ENCODE measurements at regions not wholly inside any gene's neighbourhood (a gene's known extent, or its start where the extent isn't known, plus 50 kb on each side); places are given as distances from the start of the nearest gene placed in this dataset.

DNA sequence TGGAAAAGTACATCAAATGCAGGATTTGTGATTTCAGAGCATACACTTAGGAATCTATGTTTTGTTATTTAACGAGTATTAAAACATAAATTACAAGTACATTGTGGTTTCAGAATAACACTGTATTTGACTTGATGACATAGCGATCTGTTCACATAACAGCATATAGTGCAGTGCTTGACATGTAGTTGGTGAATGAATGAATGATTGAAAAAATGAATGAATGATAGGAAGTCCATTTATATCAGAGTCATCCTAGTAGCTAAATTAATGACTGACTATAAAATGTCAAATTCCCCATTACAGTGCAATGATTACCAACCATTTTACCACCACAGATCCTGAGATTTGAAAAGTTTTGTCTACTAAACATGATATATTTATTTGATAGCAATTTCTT is 114.6 kb upstream of the FAT1 start:
- no peak for TF ChIP-seq RAD21 (IDR thresholded peaks at IDR 0.05; ENCODE audit: low read depth)
- TF ChIP-seq TEAD4 (IDR thresholded peaks at IDR 0.05) = no peak
- no peak for TF ChIP-seq FOXM1 (IDR thresholded peaks at IDR 0.05; ENCODE audit: borderline replicate concordance, low read depth)
- TF ChIP-seq, protein P1, sequence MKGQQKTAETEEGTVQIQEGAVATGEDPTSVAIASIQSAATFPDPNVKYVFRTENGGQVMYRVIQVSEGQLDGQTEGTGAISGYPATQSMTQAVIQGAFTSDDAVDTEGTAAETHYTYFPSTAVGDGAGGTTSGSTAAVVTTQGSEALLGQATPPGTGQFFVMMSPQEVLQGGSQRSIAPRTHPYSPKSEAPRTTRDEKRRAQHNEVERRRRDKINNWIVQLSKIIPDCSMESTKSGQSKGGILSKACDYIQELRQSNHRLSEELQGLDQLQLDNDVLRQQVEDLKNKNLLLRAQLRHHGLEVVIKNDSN (IDR thresholded peaks at IDR 0.05) = no peak
- no peak for TF ChIP-seq TAF1 (IDR thresholded peaks at IDR 0.05; ENCODE audit: low read depth)
- TF ChIP-seq EP300 (IDR thresholded peaks at IDR 0.05; ENCODE audit: borderline replicate concordance) = no peak
- TF ChIP-seq ZBTB7A (IDR thresholded peaks at IDR 0.05; ENCODE audit: low read depth) = no peak
- no peak for TF ChIP-seq TCF12 (IDR thresholded peaks at IDR 0.05; ENCODE audit: low read depth)

DNA sequence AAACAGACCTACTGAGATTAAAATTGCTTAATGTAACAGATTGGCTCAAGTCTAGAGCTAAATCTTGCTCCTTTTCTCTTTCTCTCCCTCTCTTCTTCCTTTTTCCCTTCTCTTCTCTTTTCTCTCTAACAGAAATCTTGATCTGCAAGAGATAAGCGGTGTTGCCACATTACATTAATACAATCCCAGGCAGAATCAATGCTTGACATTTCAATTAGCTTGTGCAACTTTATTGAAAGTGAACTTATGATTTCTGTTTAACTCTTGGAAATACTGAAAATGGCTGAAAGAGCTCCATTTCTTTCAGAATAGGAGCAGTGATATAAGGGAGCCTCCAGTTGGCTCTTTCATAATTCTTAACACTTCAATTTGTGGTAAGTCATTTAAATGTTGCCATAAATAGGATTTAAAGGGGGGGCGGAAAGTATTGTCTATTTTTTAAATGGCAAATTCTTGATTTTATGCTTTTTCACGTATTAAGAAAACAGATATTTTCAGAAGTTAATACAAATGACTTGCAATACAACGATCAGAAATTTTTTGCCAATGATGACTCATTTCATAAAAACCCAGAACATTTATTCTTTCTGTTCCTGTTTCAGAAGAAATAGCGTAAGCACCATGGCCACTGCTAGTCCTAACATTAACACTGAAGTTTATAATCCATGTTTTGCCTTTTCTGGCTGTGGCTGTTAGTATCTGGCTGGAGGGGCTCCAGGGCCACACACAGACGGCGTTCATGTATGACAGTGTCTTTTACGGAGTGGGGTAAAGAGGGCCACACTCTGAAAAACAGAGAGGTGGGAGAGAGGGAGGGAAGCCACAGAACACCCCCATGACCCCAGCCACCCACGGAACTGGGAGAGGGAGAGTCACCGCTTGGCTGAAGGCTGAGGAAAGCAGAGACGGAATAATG is 115.7 kb upstream of the FAT1 start:
- TF ChIP-seq TCF12 (IDR thresholded peaks at IDR 0.05; ENCODE audit: low read depth) (no peak), YY1 (IDR thresholded peaks at IDR 0.05; ENCODE audit: low read depth) (no peak)
- TF ChIP-seq, protein P2, sequence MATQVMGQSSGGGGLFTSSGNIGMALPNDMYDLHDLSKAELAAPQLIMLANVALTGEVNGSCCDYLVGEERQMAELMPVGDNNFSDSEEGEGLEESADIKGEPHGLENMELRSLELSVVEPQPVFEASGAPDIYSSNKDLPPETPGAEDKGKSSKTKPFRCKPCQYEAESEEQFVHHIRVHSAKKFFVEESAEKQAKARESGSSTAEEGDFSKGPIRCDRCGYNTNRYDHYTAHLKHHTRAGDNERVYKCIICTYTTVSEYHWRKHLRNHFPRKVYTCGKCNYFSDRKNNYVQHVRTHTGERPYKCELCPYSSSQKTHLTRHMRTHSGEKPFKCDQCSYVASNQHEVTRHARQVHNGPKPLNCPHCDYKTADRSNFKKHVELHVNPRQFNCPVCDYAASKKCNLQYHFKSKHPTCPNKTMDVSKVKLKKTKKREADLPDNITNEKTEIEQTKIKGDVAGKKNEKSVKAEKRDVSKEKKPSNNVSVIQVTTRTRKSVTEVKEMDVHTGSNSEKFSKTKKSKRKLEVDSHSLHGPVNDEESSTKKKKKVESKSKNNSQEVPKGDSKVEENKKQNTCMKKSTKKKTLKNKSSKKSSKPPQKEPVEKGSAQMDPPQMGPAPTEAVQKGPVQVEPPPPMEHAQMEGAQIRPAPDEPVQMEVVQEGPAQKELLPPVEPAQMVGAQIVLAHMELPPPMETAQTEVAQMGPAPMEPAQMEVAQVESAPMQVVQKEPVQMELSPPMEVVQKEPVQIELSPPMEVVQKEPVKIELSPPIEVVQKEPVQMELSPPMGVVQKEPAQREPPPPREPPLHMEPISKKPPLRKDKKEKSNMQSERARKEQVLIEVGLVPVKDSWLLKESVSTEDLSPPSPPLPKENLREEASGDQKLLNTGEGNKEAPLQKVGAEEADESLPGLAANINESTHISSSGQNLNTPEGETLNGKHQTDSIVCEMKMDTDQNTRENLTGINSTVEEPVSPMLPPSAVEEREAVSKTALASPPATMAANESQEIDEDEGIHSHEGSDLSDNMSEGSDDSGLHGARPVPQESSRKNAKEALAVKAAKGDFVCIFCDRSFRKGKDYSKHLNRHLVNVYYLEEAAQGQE (IDR thresholded peaks at IDR 0.05; ENCODE audit: low read depth) = no peak

DNA sequence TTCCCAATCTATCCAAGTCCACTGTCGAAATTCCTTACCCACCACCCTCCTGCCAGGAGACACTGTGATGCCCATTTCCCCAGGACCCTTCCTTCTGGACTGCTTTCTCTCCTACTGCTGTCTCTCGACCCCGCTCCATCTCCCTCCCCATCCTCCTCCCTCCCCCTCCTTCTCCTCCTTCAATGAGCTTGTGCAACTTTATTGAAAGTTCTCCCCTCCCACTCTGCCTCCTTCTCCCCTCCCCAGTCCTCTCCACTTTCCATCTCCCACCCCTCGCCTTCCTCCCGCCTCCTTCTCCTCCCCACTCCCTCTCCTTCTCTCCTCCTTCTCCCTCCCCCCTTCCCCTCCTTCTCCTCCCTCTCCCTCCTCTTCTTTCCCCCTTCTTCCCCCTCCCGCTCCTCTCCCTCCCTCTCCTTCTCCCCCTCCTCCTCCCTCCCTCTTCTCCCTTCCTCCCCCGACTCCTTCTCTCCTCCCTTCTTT is 116.6 kb upstream of the FAT1 start:
- TF ChIP-seq, protein P2 (IDR thresholded peaks at IDR 0.05; ENCODE audit: low read depth) = no peak
- TF ChIP-seq NFIC (IDR thresholded peaks at IDR 0.05) (no peak), RAD21 (IDR thresholded peaks at IDR 0.05; ENCODE audit: low read depth) (no peak), ZBTB7A (IDR thresholded peaks at IDR 0.05; ENCODE audit: low read depth) (no peak), EP300 (IDR thresholded peaks at IDR 0.05; ENCODE audit: borderline replicate concordance) (no peak), FOXM1 (IDR thresholded peaks at IDR 0.05; ENCODE audit: borderline replicate concordance, low read depth) (no peak), TCF12 (IDR thresholded peaks at IDR 0.05; ENCODE audit: low read depth) (no peak), CREB1 (IDR thresholded peaks at IDR 0.05; ENCODE audit: low read depth) (no peak), TAF1 (IDR thresholded peaks at IDR 0.05; ENCODE audit: low read depth) (no peak), TEAD4 (IDR thresholded peaks at IDR 0.05) (no peak), EGR1 (IDR thresholded peaks at IDR 0.05) (no peak), YY1 (IDR thresholded peaks at IDR 0.05; ENCODE audit: low read depth) (no peak), CEBPB (IDR thresholded peaks at IDR 0.05) (no peak)
- TF ChIP-seq, protein P1 (IDR thresholded peaks at IDR 0.05) = no peak
- TF ChIP-seq, protein P3, sequence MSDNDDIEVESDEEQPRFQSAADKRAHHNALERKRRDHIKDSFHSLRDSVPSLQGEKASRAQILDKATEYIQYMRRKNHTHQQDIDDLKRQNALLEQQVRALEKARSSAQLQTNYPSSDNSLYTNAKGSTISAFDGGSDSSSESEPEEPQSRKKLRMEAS (IDR thresholded peaks at IDR 0.05) = no peak

DNA sequence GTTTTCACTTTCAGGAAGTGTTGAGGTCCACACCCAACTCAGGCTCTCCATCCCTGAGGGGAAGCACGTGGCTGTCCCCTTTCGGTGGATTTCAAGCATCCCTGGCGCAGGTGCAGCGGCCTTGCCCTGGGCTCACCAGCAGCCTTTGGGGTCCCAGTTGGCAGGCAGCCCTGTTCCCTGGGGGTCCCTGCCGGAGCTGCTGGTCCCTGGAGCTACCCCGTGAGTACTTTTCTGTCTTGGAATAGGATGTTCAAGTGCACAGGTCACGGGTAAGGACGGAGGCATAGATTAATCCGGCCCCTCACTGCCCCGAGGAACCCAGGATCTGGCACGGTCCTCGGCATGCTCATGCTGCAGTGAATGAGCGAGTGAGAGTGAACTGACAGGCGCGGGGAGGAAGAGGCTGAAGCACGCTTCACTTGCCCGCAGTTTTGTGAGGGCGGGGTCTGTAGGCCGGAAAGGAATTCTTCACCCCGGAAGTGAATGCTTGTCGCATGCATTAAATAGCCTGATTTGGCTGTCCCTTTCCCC is 117.2 kb upstream of the FAT1 start:
- TF ChIP-seq EP300 (IDR thresholded peaks at IDR 0.05; ENCODE audit: borderline replicate concordance) (no peak), TCF12 (IDR thresholded peaks at IDR 0.05; ENCODE audit: low read depth) (no peak), EGR1 (IDR thresholded peaks at IDR 0.05) (no peak), YY1 (IDR thresholded peaks at IDR 0.05; ENCODE audit: low read depth) (no peak), TAF1 (IDR thresholded peaks at IDR 0.05; ENCODE audit: low read depth) (no peak), FOXM1 (IDR thresholded peaks at IDR 0.05; ENCODE audit: borderline replicate concordance, low read depth) (no peak), RAD21 (IDR thresholded peaks at IDR 0.05; ENCODE audit: low read depth) (no peak), CEBPB (IDR thresholded peaks at IDR 0.05) (no peak), TEAD4 (IDR thresholded peaks at IDR 0.05) (no peak), NFIC (IDR thresholded peaks at IDR 0.05) (no peak), CREB1 (IDR thresholded peaks at IDR 0.05; ENCODE audit: low read depth) (no peak), ZBTB7A (IDR thresholded peaks at IDR 0.05; ENCODE audit: low read depth) (no peak)
- TF ChIP-seq, protein P3 (IDR thresholded peaks at IDR 0.05) = no peak
- TF ChIP-seq, protein P2 (IDR thresholded peaks at IDR 0.05; ENCODE audit: low read depth) = no peak
- TF ChIP-seq, protein P1 (IDR thresholded peaks at IDR 0.05) = no peak

Measured in Ishikawa (cell line).